ENCODE measurements at regions not wholly inside any gene's neighbourhood (a gene's known extent, or its start where the extent isn't known, plus 50 kb on each side); places are given as distances from the start of the nearest gene placed in this dataset.

- Histone ChIP-seq H3K4me2 (no peak overlapping the region), H3K27ac (no peak overlapping the region), H3K27me3 (no peaks in the 10 kb centered on the region), H3K9me3 (ENCODE audit: low read depth) (no peaks in the 10 kb centered on the region), H3F3A (ENCODE audit: low read depth) (no peaks in the 10 kb centered on the region), H3K9ac (no peak overlapping the region), H4K20me1 (ENCODE audit: low read depth) (no peaks in the 10 kb centered on the region), H2AFZ (replicated peaks) (no peak overlapping the region), H3K4me1 (peaks cover 15% of the 10 kb centered on the region), H3K4me3 (no peak overlapping the region), H3K36me3 (no peaks in the 10 kb centered on the region), H3K79me2 (ENCODE audit: low read depth) (no peaks in the 10 kb centered on the region)
- Mint-ChIP-seq H3K36me3 (no peaks in the 10 kb centered on the region), H3K4me3 (no peak overlapping the region), H3K9me3 (no peaks in the 10 kb centered on the region), H3K27me3 (ENCODE audit: insufficient read depth, low read depth) (peaks cover 6% of the 10 kb centered on the region), H3K27ac (peak overlapping the region; percentile 37), H3K4me1 (peaks cover 21% of the 10 kb centered on the region)
- no peak for DNase-seq (ENCODE audit: low spot score)
- TF ChIP-seq EZH2 (IDR thresholded peaks at IDR 0.05) (no peak), CTCF (IDR thresholded peaks at IDR 0.05) (no peak), EZH2phosphoT487 (IDR thresholded peaks at IDR 0.05) (no peak)
These were observed 64.4 kb upstream of the LINC01488 start for GRCh38 chr11:69416762-69417698.

- H3K4me3 Mint-ChIP-seq = no peak overlapping the region
- peaks cover 21% of the 10 kb centered on the region for H3K4me1 Mint-ChIP-seq
These were observed 63.8 kb upstream of the LINC01488 start for GRCh38 chr11:69417699-69418085.

GRCh38 chr11:69418576-69419296, 62.7 kb upstream of the LINC01488 start:
- H3K9me3 ChIP-seq (ENCODE audit: low read depth) = no peaks in the 10 kb centered on the region
- H3K9ac ChIP-seq = no peak overlapping the region
- H4K20me1 ChIP-seq (ENCODE audit: low read depth) = no peaks in the 10 kb centered on the region
- peaks cover 25% of the 10 kb centered on the region for H3K4me1 Mint-ChIP-seq
- peaks cover under 1% of the 10 kb centered on the region for H3K9me3 Mint-ChIP-seq
- H3K27ac Mint-ChIP-seq = no peak overlapping the region
- no peaks in the 10 kb centered on the region for H3K27me3 ChIP-seq
- no peaks in the 10 kb centered on the region for H3K36me3 Mint-ChIP-seq
- DNase-seq (ENCODE audit: low spot score) = no peak
- H3K36me3 ChIP-seq = no peaks in the 10 kb centered on the region
- no peak for TF ChIP-seq CTCF (IDR thresholded peaks at IDR 0.05)
- no peak for TF ChIP-seq EZH2phosphoT487 (IDR thresholded peaks at IDR 0.05)
- TF ChIP-seq EZH2 (IDR thresholded peaks at IDR 0.05) = no peak
- no peak overlapping the region for H2AFZ ChIP-seq (replicated peaks)
- H3K4me2 ChIP-seq = no peak overlapping the region
- H3K27me3 Mint-ChIP-seq (ENCODE audit: insufficient read depth, low read depth) = peaks cover 3% of the 10 kb centered on the region
- H3K79me2 ChIP-seq (ENCODE audit: low read depth) = no peaks in the 10 kb centered on the region
- peaks cover 15% of the 10 kb centered on the region for H3K4me1 ChIP-seq
- H3K4me3 ChIP-seq = no peak overlapping the region
- no peaks in the 10 kb centered on the region for H3F3A ChIP-seq (ENCODE audit: low read depth)
- no peak overlapping the region for H3K4me3 Mint-ChIP-seq
- H3K27ac ChIP-seq = no peak overlapping the region

More at GRCh38 chr11:69417699-69418085, 63.8 kb upstream of the LINC01488 start:
- no peak for TF ChIP-seq CTCF (IDR thresholded peaks at IDR 0.05)
- H3K27me3 Mint-ChIP-seq (ENCODE audit: insufficient read depth, low read depth) = peaks cover 3% of the 10 kb centered on the region
- H4K20me1 ChIP-seq (ENCODE audit: low read depth) = no peaks in the 10 kb centered on the region
- H3K27ac Mint-ChIP-seq = no peak overlapping the region
- H3K9me3 Mint-ChIP-seq = no peaks in the 10 kb centered on the region
- no peaks in the 10 kb centered on the region for H3F3A ChIP-seq (ENCODE audit: low read depth)
- H3K36me3 Mint-ChIP-seq = no peaks in the 10 kb centered on the region
- no peak overlapping the region for H3K4me2 ChIP-seq
- H3K79me2 ChIP-seq (ENCODE audit: low read depth) = no peaks in the 10 kb centered on the region
- no peak overlapping the region for H3K9ac ChIP-seq
- H3K36me3 ChIP-seq = no peaks in the 10 kb centered on the region
- H3K4me1 ChIP-seq = peaks cover 15% of the 10 kb centered on the region
- no peak overlapping the region for H3K27ac ChIP-seq
- no peaks in the 10 kb centered on the region for H3K27me3 ChIP-seq
- H2AFZ ChIP-seq (replicated peaks) = no peak overlapping the region
- no peak for DNase-seq (ENCODE audit: low spot score)
- no peak overlapping the region for H3K4me3 ChIP-seq
- no peaks in the 10 kb centered on the region for H3K9me3 ChIP-seq (ENCODE audit: low read depth)
